ENCODE measurements at regions not wholly inside any gene's neighbourhood (a gene's known extent, or its start where the extent isn't known, plus 50 kb on each side); places are given as distances from the start of the nearest gene placed in this dataset.

DNA sequence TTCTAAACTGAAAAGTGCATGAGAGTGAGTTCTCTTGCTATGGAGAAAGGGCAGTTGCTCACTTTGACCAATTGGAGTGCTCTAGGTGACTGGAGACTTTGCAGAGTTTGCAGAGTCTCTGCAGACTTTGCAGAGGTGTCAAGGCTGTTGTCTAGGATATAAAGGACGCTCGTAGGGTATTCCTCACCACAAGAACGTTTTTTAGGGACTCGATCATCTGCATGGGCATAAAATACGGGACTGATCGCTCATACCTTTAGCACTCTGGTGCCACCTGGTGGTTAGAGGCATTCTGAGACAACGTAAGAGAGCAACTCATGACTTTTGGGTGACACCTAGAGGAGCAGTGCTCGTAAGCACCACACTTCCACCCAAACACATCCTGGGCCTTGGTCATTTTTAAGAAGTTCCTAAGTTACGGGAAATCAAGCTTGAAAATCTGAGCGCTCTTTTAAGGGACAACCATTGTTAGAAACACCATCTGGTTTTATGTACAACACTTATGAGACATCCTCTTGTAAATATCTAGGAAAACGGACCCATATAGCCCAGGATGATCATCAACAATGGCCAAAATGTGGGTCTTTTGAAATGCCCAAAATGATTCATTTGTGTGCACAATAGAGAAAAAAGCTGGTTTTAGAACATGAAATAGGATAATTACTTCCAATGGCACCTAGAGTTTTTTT lies 51.6 kb upstream of the XCR1 start:
- Mint-ChIP-seq H3K27me3 (ENCODE audit: low read depth) (peaks cover 42% of the 10 kb centered on the region), H3K36me3 (ENCODE audit: low read depth) (no peaks in the 10 kb centered on the region), H3K9me3 (peaks cover under 1% of the 10 kb centered on the region), H3K4me1 (ENCODE audit: low read depth) (peaks cover 19% of the 10 kb centered on the region), H3K4me3 (no peak overlapping the region), H3K27ac (no peak overlapping the region)
- DNase-seq (ENCODE audit: low spot score): peak; percentile 76

Data from T-helper 2 cell treated with Interferon-gamma antibody and Interleukin-4, amounts not matched to agents 5 μg/mL and 100 μg/mL, for 36 hours (primary cell).